ENCODE measurements at regions not wholly inside any gene's neighbourhood (a gene's known extent, or its start where the extent isn't known, plus 50 kb on each side); places are given as distances from the start of the nearest gene placed in this dataset.
"Not testable (repeated sequence)": the region's sequence is repeated elsewhere in the genome, so short reads cannot be mapped to it uniquely, and the experiment has no call there.

DNA sequence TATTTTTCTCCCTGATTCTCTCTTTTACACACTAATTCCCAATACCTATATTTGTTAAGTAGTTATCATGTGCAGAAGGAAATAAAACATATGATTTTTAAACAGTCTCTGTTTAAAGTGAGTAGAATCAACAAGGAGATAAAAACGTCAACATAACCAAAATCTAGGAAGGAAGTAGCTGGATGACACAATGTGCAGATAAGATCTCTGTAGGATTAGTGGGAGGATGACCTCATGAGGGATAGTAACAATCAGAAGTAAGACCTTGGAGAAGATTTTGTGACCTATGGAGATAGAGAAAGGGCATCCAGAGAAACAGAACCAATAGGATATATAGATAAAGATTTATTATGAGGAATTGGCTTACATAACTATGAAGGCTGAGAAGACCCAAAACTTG, 262.6 kb upstream of the CDH11 start:
- DNase-seq (ENCODE audit: low read depth in 2 of 2), result no peak

DNA sequence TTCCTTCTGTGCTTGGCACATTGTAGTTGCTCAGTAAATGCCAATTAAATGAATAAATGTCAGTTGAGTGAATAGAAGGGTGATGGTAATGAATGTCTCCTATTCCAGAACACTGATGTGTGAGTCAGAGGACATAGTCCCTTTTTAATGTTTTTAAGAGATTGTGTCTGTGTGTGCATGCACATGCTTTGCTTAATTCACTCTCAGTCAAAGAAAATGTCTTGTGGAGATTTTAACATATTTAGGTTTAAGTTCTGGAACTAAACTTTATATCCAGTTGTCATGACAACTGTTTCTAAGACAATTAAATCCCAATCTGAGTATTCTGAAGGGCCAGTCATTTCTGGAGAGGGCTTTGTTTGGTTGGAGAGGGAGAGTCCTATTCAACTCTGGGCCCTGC, 255.3 kb upstream of the CDH11 start:
- DNase-seq (ENCODE audit: low read depth in 2 of 2), result no peak

DNA sequence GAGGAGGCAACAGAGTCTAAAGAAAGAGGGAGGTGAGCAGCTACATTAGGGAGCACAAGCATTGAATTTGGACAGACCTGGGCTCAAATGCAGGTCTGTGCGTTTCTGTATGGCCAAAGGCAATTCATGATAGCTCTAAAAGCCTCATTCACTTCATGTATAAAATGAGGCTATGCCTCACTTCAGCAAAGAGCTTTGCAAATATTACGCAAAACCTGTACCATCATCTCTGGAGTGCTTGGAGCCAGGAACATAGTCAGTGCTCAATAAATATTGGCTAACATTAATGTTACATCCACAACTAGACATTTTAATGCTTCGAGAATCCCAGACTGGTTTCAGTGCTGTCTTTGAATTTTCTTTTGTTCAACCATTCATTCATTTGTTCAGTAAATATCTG, 254.7 kb upstream of the CDH11 start:
- no peak for DNase-seq (ENCODE audit: low read depth in 2 of 2)

DNA sequence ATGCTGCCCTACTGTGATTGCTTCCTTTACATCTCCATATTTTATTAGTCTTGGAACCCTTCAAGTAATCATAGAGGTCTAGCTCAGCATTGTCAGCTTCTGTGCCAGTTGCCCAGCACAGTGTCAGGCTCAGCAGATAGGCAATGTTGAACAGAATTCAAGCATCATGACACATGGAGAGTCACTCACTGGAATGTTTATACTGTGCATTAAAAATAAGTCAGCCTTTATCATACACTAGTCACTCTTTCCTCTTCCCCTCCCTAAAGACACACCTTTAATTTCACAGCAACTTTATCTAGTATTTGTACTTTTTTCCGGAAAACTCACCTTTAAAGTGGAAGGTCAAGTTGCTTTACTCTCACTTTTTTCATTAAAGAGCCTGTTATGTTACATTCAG, 253.8 kb upstream of the CDH11 start:
- no peak for DNase-seq (ENCODE audit: low read depth in 2 of 2)

DNA sequence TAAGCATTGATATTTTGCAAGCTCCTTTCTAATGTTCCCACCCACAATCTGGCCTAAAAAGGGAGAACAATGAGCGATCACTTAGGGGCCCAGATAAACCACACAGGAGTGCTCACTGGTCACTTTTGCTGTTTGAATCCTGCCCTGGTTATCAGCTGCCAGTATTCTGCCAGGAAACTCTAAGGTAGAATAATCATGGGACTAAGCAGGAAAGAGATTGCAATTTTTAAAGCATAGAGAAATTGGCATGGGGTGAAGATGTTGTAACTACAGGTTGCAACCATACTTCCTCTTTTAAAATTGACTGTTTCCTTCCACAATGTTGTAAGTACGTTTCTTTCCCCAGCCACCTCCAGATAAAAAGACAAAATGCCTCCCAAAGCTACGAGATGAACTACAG, 251.2 kb upstream of the CDH11 start:
- no peak for DNase-seq (ENCODE audit: low read depth in 2 of 2)

DNA sequence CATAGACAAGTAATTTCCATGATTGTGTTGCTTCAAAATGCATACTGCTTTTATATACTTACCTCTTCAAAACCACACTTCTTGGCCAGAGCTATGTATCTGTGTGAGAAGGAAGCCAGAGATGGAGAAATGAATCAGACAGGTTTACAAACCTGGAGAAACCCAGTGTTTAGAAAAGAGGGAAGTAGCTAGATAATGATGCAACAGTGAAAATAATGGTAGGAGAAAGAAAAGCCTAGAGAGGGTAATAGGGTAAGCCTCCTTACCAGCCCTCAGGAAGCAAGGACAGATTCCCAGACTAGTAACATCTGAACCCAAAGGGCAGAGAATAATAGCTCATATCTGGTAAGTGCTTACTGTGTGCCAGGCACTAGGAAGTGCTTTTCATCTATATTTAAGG, 250.3 kb upstream of the CDH11 start:
- no peak for DNase-seq (ENCODE audit: low read depth in 2 of 2)

DNA sequence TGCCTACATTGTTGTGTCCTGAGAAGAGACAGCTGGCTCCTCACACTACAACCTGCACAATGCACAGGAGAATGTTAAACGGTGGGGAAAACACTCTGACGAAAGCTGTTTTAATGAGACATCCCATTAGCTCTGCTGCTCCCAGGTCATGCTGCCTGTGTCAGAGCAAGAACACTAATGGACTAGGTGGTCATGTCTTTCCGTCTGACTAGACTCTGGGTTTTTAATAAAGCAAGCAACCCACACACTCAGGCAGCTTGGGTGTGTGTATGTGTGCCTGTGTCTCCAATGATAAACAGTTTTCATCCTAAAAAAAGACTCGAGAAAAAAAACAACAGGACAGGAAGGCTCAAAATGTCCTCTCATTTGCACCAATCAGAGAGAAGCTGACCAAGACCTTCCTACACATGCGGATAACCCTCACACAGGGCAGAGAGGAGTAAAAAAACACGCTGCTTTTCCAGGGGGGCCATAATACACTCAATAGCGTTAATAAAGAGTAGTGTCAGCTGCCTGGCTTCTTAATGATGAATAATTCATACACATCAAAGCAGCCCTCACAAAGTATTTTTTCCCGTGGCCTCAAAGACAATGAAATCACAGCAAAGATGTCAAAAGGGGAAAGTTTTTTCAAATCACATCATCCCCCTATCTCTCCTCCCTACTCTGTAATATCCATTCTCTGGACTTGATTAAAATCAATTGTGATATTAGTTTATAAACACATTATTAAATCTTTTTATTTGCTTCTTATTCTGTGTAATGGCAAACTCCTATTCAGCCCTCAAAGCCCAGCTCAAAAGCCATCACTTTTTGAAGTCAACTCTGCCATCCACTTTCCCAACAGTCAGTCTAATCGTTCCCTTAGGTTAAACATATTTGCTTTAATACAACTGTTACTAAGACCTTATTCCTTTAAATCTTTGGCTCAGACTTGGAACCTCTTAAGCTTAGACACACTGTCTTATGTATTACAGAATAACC, 244.2 kb upstream of the CDH11 start:
- no peak for DNase-seq (ENCODE audit: low read depth in 2 of 2)

DNA sequence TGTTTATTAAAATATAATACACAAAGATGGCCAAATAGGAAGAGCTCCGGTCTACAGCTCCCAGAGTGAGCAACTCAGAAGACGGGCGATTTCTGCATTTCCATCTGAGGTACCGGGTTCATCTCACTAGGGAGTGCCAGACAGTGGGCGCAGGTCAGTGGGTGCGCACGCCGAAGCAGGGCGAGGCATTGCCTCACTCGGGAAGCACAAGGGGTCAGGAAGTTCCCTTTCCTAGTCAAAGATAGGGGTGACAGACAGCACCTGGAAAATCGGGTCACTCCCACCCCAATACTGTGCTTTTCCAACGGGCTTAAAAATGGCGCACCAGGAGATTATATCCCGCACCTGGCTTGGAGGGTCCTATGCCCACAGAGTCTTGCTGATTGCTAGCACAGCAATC, 234.9 kb upstream of the CDH11 start:
- DNase-seq (ENCODE audit: low read depth in 2 of 2), result not testable (repeated sequence)

DNA sequence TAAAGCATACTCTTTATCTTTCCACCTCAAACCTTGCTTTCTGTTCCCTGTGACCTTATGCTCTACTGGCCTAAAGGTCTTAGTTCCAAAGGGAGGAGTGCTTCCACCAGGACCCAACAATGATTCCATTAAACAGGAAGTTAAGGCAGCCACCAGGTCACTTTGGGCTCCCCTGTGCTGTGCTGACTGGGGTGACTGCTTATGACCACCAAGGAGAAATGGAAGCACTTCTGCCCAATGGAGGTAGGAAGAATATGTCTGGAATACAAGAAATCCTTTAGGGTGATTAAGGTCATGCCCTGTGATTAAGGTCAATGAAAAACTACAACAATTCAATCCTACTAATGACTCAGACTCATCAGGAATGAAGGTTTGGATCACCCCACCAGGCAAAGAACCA, 233.8 kb upstream of the CDH11 start:
- DNase-seq (ENCODE audit: low read depth in 2 of 2), result no peak

DNA sequence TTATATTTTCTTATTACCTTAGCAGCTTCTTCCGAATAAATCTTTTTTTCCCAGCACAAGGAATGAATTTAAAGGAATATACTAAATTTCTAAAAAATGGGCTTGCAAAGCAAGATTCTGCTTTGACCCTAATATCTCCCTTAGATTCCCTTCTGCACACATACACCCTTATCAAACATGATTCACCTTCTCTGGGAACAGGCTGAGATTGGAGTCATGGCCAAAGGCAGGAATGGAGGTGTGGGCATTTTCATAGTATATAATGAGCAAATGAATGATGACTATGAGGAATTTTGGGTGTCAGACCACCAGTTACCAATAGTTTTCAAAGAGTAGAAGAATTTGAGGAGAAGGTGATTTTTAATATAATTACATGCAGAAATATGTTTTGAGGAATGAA, 231.3 kb upstream of the CDH11 start:
- DNase-seq (ENCODE audit: low read depth in 2 of 2), result no peak

DNA sequence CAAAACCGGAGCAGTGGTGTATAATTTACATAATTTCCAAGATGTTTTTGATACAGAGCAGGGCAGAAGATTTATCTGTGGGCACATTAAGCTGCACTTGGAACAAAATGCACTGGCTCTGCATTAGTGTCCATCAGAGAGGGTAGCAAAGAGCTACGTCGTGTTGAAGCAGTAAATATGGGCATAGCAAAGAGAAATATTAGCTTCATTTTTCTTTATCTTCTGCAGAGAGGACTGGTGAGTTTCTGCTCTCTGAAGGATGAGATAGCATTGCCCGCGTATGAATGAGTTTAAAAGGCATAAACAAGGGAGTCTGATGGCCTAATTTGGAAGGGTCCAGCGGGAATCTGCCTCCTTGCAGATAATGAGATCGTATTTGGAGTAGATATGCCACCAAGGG, 227.8 kb upstream of the CDH11 start:
- no peak for DNase-seq (ENCODE audit: low read depth in 2 of 2)

DNA sequence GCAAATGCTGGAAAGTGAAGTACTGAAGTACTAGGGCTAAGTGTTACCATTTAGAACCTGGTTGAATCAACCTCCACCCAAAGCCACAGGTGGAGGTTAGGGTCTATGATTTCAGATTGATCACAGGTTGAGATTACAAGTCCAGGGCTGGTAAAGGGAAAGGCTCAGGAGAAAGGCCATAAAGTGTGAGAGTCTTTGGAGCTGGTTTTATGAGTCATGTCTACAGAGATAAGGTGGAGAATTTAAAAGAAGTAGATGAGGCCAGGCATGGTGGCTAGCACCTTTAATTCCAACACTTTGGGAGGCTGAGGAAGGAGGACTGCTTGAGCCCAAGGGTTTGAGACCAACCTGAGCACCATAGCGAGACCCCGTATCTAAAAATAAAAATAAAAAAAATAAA, 221.7 kb upstream of the CDH11 start:
- DNase-seq (ENCODE audit: low read depth in 2 of 2), result no peak

DNA sequence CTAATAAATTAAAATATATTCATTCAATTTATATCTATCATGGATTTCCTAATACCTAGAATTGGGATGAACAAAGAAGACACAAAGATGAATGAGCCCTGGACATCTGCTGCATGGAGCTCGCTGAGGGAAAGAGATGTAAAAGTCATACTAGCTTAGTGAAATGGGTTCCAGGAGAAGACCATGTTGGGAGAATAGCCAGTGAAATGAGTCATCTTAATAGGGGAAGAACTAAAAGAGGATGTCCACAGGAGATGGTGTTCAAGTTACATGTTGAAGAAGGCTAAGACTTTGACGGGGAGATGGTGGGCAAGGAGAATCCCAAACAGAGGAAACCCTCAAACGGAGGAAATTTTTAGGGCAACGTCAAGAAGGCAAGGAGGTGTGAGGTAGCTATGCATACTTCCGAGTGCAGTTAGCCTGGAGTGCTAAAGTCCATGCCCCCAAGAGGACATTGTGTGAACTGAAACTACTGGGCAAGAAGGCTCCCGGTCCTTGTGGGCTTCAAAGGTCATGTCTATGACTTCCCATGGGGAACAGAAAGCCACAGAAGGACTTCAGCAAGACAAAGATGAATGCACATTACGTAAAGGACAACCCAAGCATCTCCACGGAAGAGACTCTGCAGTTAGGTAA, 220.5 kb upstream of the CDH11 start:
- no peak for DNase-seq (ENCODE audit: low read depth in 2 of 2)

DNA sequence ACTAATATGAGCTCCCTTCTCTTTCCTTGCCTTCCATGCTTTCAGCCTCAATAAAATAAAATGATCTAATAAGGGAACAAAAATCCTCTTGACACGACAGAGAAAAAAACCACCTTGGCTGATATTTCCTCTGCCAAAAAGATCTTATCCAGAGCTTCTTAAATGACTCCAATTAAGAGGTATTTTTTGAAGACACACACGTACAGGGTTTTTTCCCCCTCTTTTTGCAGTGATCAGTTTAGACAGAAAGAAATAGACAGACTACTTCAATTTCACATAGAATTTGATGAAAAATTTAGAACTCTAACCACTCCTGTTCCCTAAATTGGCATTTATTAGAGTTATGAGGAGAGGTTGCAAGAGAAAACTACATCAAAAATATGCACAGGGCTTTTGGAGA, 217.2 kb upstream of the CDH11 start:
- DNase-seq (ENCODE audit: low read depth in 2 of 2), result no peak

DNA sequence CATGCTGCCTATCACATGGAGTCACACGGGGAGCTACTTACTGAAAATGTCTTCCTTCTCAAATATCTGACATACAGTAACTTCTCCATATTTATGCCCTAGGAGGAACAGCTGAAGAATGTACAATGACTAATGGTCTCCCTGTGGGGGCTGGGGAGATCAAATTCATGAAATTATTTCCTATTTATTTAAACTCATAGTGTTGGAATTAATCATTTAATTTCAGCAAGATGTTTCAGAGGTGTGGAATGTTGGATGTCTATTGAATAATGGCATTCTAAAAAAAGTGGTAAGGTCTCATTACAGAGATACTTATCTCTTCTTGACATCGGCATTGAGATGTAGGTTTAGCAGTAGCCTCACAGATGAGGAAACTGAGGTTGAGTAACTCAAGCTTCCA, 214.3 kb upstream of the CDH11 start:
- no peak for DNase-seq (ENCODE audit: low read depth in 2 of 2)

DNA sequence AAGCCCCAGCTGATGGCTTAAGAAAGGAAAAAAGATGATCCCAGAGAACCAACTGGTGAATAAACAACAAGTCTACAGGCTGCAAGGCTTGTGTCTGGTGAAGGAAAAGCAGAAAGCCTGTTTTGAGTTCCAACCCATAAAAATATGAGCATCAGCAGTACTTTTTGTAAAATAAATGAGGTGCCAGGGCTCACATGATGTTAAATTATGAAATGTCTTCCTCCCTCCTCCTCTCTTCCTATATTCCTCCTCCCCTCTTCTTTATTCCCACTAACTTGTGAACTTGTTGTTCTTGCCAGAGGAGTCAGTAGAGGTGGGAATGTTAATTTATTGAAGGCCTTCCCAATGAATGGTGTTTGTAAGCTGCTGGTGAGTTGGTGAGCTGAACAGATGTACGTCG, 212.2 kb upstream of the CDH11 start:
- DNase-seq (ENCODE audit: low read depth in 2 of 2), result no peak

DNA sequence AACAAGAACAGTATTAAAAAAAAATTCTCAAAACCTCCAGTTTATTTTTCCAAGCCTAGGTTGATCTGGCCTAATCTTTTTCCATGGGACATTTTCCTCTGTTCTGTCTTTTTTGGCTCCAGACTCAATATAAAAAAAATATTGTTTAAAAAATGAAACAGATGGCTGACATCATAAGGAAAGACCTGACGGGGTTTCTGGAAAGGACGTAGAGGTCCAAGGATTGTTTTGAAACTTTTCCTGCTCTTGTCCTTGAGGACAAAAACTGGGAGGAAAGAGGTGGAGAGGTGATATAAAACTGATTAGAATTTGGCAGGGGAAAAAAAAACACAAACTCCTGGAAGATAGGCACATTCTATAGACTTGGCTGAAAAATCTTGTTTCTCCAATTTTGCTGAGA, 211.4 kb upstream of the CDH11 start:
- no peak for DNase-seq (ENCODE audit: low read depth in 2 of 2)

DNA sequence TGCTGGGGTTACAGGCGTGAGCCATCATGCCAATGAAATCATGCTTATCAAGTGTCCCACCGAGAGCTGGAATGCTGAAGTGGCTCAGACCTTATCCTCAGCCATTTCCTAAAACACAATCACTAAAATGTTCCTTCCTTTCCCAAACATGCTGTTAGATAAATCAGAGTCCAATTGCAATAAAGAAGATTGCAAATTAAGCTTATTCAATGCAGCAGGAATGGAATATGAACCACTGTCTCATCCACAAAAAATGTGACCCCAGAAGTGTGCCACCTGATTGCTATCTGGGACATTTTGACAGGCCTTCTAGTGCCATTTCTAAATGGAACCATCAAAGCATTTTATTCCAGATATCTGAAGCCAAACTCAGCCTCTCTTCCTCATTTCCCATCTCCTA, 205.5 kb upstream of the CDH11 start:
- DNase-seq (ENCODE audit: low read depth in 2 of 2), result no peak

DNA sequence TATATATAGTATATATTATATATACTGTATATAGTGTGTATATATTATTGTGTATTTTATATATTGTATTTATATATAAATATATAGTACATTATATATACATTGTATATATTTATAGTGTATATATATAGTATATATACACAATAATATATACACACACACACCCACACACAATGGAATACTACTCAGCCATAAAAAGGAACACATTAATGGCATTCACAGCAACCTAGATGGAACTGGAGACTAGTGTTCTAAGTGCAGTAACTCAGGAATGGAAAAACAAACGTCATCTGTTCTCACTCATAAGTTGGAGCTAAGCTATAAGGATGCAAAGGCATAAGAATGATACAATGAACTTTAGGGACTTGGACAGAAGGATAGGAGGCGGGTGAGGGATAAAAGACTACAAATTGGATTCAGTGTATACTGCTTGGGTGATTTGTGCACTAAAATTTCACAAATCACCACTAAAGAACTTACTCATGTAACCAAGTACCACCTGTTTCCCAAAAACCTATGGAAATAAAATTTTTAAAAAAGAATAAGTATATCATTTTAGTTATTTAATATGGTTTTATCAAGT, 201.9 kb upstream of the CDH11 start:
- no peak for DNase-seq (ENCODE audit: low read depth in 2 of 2)

DNA sequence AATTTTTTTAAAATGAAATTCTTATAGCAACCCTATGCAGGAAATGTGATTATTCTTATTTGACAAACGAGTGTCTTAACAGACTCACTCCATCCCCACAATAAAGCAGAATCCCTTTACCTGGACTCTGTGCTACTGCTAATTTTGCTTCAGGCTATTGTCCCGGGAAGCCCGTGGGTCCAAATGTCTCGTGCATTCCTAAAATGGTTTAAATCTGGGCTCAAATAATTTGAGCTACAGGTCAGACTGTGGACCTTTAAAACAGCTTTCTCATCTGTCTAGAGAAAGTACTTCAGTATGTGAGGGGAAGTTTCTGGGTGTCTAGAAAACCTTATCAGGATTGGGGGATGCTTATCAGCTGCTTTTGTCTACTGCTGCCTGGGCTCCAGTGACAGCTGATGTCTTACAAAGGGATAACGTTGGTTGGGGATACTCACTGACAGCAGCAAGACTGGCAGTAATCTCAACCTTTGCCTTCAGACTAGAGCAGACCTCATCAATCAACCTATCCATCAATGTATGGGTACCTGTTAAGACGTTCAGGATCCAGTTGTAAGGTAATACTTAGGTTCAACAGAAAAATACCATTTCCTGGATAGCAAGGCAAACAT, 197.9 kb upstream of the CDH11 start:
- no peak for DNase-seq (ENCODE audit: low read depth in 2 of 2)

DNA sequence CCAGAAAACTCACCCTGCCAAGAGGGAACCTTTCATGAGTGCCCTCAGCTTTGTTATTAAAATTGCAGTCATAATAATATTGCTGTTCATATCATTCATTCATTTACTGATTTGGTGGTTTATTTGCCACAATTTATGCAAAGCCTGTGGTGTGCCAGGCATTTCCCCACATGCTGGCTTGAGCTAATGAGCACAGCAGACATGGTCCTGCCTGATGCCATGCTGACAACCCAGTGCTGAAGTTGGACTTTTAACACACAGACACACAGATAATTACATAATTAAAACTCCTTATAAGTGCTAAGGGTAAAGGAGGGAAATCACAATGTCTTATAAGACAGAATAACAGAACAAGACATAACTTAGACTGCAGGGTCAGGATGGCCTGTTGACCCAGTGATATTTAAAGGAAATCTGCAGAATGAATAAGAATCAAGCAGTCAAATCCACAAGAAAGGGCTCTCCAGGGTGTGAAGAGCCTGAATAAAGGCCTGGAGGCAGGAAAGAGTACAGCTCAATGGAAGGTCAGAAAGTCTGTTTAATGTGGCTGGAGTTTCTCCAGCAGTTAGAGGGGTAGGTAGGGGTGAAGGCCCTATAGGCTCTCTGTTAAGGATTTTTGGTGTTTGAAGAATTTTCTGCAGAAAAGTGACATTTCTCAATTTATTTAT, 196.9 kb upstream of the CDH11 start:
- no peak for DNase-seq (ENCODE audit: low read depth in 2 of 2)

DNA sequence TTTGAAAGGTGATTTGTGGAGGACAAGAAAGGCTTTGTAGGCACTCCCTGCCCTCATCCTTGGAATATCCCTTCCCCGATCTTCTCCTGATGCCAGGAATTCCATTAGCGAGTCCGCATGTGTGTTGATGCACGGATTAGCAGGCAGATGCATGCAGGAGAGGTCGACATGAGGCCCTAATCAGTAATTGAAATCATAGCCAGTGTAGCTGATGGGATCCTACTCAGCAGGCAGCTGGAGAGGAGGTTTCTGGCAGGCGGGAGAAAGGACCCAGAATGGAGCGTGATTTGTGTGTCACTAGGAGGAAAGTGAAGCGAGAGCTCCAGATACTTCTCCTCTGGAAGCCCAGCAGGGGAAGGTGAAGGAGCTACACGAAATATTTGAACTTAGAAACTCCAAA, 196.3 kb upstream of the CDH11 start:
- DNase-seq (ENCODE audit: low read depth in 2 of 2), result no peak

All from stimulated activated CD8-positive, alpha-beta memory T cell treated with anti-CD3 and anti-CD28 coated beads, Interleukin-15, amount 100 ng/mL, for 48 hours (primary cell).